ENCODE measurements at regions not wholly inside any gene's neighbourhood (a gene's known extent, or its start where the extent isn't known, plus 50 kb on each side); places are given as distances from the start of the nearest gene placed in this dataset.
A peak's percentile ranks its signal among the peaks of the same experiment; 100 is the strongest.

DNA sequence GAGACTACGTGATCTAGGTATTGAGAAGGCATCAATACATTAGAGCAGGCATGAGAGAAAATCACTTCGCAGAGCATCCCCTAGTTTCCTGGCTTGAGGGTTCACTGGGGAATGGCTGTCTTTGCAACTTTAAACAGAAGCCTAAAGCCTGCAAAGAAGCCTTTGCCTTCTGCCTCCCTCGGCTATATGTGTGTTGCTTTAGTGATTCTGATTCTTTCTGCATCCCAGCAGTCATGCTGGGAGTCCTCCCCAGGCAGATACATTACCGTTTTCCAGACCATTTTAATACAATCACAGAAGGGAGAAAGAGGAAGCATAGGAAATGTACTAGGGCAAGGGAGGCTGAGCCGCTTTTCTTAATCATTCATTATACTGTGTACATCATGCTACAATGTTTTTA, 773.2 kb upstream of the LRRC4C start:
- no peak overlapping the region for H3K4me3 ChIP-seq (ENCODE audit: low read depth in 1 of 5, low read length in 5 of 5)
- no peaks in the 10 kb centered on the region for H3K9me3 ChIP-seq (ENCODE audit: control insufficient read depth in 5 of 5, low read length in 5 of 5)
- peaks cover 0 to 7% (median 0%) of the 10 kb centered on the region in 5 donors for H3K4me1 ChIP-seq (ENCODE audit: control insufficient read depth in 5 of 5, insufficient read depth in 5 of 5, low read length in 5 of 5)
- H3K27ac ChIP-seq (ENCODE audit: low read depth, low read length): no peak overlapping the region
- no peaks in the 10 kb centered on the region for H3K27me3 ChIP-seq (ENCODE audit: control insufficient read depth in 5 of 5, insufficient read depth in 4 of 5, low read length in 5 of 5)
- H3K36me3 ChIP-seq (ENCODE audit: control insufficient read depth in 5 of 5, insufficient read depth in 5 of 5, low read length in 5 of 5): no peaks in the 10 kb centered on the region
- no peak overlapping the region for H3K9ac ChIP-seq (ENCODE audit: low read length in 5 of 5)

DNA sequence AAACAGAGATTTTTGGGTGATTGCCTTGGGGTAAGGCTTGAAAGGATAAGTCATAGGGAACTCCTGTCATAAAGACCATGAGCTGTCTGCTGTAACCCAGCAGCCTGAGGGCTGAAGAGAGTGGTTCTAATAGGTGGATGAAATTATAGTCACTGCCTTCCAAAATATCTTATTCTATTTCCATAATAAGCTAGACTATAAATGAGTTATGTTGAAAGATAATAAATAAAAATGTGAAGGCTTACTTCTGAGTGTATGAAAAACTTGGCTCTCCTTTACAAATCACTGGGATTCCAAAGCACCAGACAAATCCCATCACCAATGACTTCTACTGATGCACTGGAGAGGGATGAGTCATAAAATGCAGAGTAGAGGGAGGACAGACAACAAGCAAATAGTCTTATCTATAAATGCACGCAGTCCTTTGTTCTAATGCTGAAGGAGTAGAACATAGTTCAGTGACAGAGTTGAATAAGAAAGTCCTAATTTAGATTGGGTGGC, 775.0 kb upstream of the LRRC4C start:
- H3K4me1 ChIP-seq (ENCODE audit: control insufficient read depth in 5 of 5, insufficient read depth in 5 of 5, low read length in 5 of 5): peaks cover 0 to 25% (median 8%) of the 10 kb centered on the region in 5 donors
- no peaks in the 10 kb centered on the region for H3K27me3 ChIP-seq (ENCODE audit: control insufficient read depth in 5 of 5, insufficient read depth in 4 of 5, low read length in 5 of 5)
- no peaks in the 10 kb centered on the region for H3K9me3 ChIP-seq (ENCODE audit: control insufficient read depth in 5 of 5, low read length in 5 of 5)
- no peak overlapping the region for H3K4me3 ChIP-seq (ENCODE audit: low read depth in 1 of 5, low read length in 5 of 5)
- H3K36me3 ChIP-seq (ENCODE audit: control insufficient read depth in 5 of 5, insufficient read depth in 5 of 5, low read length in 5 of 5): no peaks in the 10 kb centered on the region
- no peak overlapping the region for H3K9ac ChIP-seq (ENCODE audit: low read length in 5 of 5)
- H3K27ac ChIP-seq (ENCODE audit: low read depth, low read length): no peak overlapping the region

DNA sequence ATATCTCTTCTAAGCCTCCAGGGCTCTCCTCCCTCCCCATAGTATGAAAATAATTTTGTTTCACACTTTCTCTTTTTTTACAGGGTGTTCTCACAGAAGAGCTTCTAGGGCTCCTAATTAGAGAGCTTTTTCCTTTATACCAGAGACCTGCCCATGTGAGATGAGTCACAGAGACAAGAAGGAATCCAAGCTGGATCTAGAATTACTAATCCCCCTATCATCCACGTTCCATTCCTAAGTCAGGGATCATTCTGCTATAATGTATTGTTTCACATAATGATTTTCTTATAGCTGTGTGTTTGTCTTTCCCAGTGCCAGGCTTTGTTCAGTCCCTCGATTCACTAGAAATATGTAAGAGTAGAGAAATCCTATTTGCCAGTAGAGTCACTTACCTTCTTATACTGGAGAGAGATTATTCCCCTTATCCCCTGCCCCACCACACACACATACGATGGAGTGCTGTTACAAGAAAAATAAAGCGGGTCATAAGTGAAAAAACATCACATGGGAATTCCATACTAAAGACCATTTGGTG, 778.3 kb upstream of the LRRC4C start:
- H3K27ac ChIP-seq (ENCODE audit: low read depth, low read length): no peak overlapping the region
- H3K9me3 ChIP-seq (ENCODE audit: control insufficient read depth in 5 of 5, low read length in 5 of 5): no peaks in the 10 kb centered on the region
- no peak overlapping the region for H3K4me3 ChIP-seq (ENCODE audit: low read depth in 1 of 5, low read length in 5 of 5)
- no peaks in the 10 kb centered on the region for H3K36me3 ChIP-seq (ENCODE audit: control insufficient read depth in 5 of 5, insufficient read depth in 5 of 5, low read length in 5 of 5)
- peaks cover 0 to 36% (median 13%) of the 10 kb centered on the region in 5 donors for H3K4me1 ChIP-seq (ENCODE audit: control insufficient read depth in 5 of 5, insufficient read depth in 5 of 5, low read length in 5 of 5)
- no peaks in the 10 kb centered on the region for H3K27me3 ChIP-seq (ENCODE audit: control insufficient read depth in 5 of 5, insufficient read depth in 4 of 5, low read length in 5 of 5)
- no peak overlapping the region for H3K9ac ChIP-seq (ENCODE audit: low read length in 5 of 5)

DNA sequence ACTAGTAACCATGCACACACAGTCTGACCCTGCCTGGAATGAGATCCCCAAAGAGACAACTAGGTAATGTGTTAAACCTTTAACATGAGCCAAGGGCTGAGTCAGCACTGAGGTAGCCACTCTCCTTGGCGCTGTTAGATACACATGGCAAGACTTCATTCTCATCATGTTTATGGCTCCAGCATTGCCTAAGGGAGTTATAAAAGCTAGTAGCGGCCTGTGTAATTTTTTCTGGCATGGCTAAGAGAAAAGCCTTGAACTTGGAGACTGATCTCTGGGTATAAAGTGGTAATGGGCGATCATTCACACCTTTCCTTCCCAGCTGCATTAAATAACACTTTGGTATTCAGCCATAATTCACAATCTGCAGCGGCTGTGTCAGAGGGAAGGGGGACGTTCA, 779.7 kb upstream of the LRRC4C start:
- no peak overlapping the region for H3K4me3 ChIP-seq (ENCODE audit: low read depth in 1 of 5, low read length in 5 of 5)
- peak overlapping the region; percentile 39 for H3K27ac ChIP-seq (ENCODE audit: low read depth, low read length)
- H3K27me3 ChIP-seq (ENCODE audit: control insufficient read depth in 5 of 5, insufficient read depth in 4 of 5, low read length in 5 of 5): no peaks in the 10 kb centered on the region
- peaks cover 0 to 36% (median 13%) of the 10 kb centered on the region in 5 donors for H3K4me1 ChIP-seq (ENCODE audit: control insufficient read depth in 5 of 5, insufficient read depth in 5 of 5, low read length in 5 of 5)
- no peak overlapping the region for H3K9ac ChIP-seq (ENCODE audit: low read length in 5 of 5)
- H3K36me3 ChIP-seq (ENCODE audit: control insufficient read depth in 5 of 5, insufficient read depth in 5 of 5, low read length in 5 of 5): no peaks in the 10 kb centered on the region
- no peaks in the 10 kb centered on the region for H3K9me3 ChIP-seq (ENCODE audit: control insufficient read depth in 5 of 5, low read length in 5 of 5)

DNA sequence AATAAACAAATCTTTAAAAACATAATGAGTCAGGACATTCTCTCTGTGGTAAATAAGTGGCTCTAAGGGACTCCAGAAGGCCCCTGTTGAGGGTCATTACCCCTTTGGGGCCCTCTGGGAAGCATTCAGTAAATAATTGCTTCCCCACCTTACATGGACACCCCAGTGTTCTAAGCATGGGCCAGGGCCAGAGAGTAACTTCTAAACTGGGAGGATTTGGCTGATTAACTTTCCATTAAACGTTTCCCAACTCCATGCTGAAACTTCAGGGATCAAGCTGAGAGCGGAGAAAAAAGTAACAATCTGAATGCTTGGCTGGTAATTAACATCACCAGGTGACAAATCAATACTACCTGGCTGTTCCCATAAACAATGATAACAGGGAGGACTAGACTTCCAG, 783.9 kb upstream of the LRRC4C start:
- no peaks in the 10 kb centered on the region for H3K27me3 ChIP-seq (ENCODE audit: control insufficient read depth in 5 of 5, insufficient read depth in 4 of 5, low read length in 5 of 5)
- H3K36me3 ChIP-seq (ENCODE audit: control insufficient read depth in 5 of 5, insufficient read depth in 5 of 5, low read length in 5 of 5): no peaks in the 10 kb centered on the region

DNA sequence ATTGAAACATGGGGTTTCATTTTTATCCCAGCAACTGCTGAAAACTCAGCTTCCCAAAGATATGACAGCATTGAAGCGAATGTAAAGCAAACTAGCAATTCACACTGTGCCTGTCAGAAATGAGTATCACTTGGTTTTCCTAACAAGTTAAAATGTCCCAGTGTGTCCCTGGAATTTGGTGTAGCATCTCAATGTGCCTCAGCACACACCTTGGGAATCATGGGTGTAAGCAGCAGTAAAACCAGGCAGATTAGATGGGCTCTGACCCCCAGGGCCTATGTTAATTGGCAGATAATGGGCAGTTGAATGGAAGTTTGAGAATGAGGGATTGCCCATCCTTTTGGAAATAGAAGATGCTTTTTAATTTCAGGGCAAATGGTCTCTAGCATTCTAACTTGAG, 784.9 kb upstream of the LRRC4C start:
- peaks cover 0 to 12% (median 7%) of the 10 kb centered on the region in 5 donors for H3K4me1 ChIP-seq (ENCODE audit: control insufficient read depth in 5 of 5, insufficient read depth in 5 of 5, low read length in 5 of 5)
- H3K9ac ChIP-seq (ENCODE audit: low read length in 5 of 5): no peak overlapping the region
- no peaks in the 10 kb centered on the region for H3K36me3 ChIP-seq (ENCODE audit: control insufficient read depth in 5 of 5, insufficient read depth in 5 of 5, low read length in 5 of 5)
- no peak overlapping the region for H3K27ac ChIP-seq (ENCODE audit: low read depth, low read length)
- no peaks in the 10 kb centered on the region for H3K27me3 ChIP-seq (ENCODE audit: control insufficient read depth in 5 of 5, insufficient read depth in 4 of 5, low read length in 5 of 5)
- H3K4me3 ChIP-seq (ENCODE audit: low read depth in 1 of 5, low read length in 5 of 5): no peak overlapping the region
- no peaks in the 10 kb centered on the region for H3K9me3 ChIP-seq (ENCODE audit: control insufficient read depth in 5 of 5, low read length in 5 of 5)

More for the DNA sequence above, 783.9 kb upstream of the LRRC4C start:
- Histone ChIP-seq H3K4me3 (ENCODE audit: low read depth in 1 of 5, low read length in 5 of 5) (no peak overlapping the region), H3K4me1 (ENCODE audit: control insufficient read depth in 5 of 5, insufficient read depth in 5 of 5, low read length in 5 of 5) (peaks cover 0 to 22% (median 13%) of the 10 kb centered on the region in 5 donors), H3K9ac (ENCODE audit: low read length in 5 of 5) (no peak overlapping the region), H3K27ac (ENCODE audit: low read depth, low read length) (no peak overlapping the region), H3K9me3 (ENCODE audit: control insufficient read depth in 5 of 5, low read length in 5 of 5) (no peaks in the 10 kb centered on the region)

DNA sequence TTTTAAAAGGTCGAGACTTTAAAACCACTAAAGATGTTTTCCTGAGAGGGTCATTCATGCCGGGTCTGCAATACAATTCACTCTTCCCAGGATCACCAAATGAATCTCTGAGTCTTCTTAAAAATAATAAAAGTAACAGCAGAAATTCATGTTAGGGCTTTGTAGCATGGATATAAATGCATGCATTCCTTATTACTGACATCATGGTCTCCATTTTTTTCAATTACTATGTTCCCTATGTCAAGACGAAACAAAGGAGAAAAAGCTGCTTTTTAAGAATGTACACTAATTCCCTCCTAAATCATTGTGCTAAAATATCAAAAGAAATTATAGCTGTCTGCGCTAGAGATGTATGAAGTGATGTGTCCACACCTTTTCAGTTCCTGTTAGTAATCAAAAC, 789.9 kb upstream of the LRRC4C start:
- no peak overlapping the region for H3K27ac ChIP-seq (ENCODE audit: low read depth, low read length)
- H3K27me3 ChIP-seq (ENCODE audit: control insufficient read depth in 5 of 5, insufficient read depth in 4 of 5, low read length in 5 of 5): no peaks in the 10 kb centered on the region
- peaks cover 0 to 3% (median 0%) of the 10 kb centered on the region in 5 donors for H3K9me3 ChIP-seq (ENCODE audit: control insufficient read depth in 5 of 5, low read length in 5 of 5)
- no peak overlapping the region for H3K9ac ChIP-seq (ENCODE audit: low read length in 5 of 5)
- H3K4me3 ChIP-seq (ENCODE audit: low read depth in 1 of 5, low read length in 5 of 5): no peak overlapping the region
- no peaks in the 10 kb centered on the region for H3K4me1 ChIP-seq (ENCODE audit: control insufficient read depth in 5 of 5, insufficient read depth in 5 of 5, low read length in 5 of 5)
- no peaks in the 10 kb centered on the region for H3K36me3 ChIP-seq (ENCODE audit: control insufficient read depth in 5 of 5, insufficient read depth in 5 of 5, low read length in 5 of 5)

DNA sequence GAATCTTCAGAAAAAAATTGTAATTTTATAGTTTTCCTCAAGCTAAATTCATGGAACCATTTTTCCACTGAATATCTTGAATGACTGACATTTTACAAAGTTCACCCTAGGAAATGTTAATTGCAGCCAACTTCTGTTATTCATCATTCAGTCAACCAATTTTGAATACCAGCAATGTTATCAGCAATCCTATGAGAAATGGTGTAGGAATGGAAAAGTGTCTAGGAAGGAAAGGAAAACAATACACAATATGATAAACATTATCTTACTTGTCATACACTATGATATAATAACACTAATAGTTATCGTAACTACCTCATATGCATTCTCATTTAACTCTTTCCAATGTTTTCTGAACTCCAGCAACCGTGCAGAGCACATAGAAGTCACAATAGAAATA, 790.5 kb upstream of the LRRC4C start:
- peaks cover 0 to 3% (median 0%) of the 10 kb centered on the region in 5 donors for H3K9me3 ChIP-seq (ENCODE audit: control insufficient read depth in 5 of 5, low read length in 5 of 5)
- no peak overlapping the region for H3K27ac ChIP-seq (ENCODE audit: low read depth, low read length)
- H3K9ac ChIP-seq (ENCODE audit: low read length in 5 of 5): no peak overlapping the region
- no peaks in the 10 kb centered on the region for H3K27me3 ChIP-seq (ENCODE audit: control insufficient read depth in 5 of 5, insufficient read depth in 4 of 5, low read length in 5 of 5)
- H3K4me1 ChIP-seq (ENCODE audit: control insufficient read depth in 5 of 5, insufficient read depth in 5 of 5, low read length in 5 of 5): no peaks in the 10 kb centered on the region
- H3K36me3 ChIP-seq (ENCODE audit: control insufficient read depth in 5 of 5, insufficient read depth in 5 of 5, low read length in 5 of 5): no peaks in the 10 kb centered on the region
- H3K4me3 ChIP-seq (ENCODE audit: low read depth in 1 of 5, low read length in 5 of 5): no peak overlapping the region

DNA sequence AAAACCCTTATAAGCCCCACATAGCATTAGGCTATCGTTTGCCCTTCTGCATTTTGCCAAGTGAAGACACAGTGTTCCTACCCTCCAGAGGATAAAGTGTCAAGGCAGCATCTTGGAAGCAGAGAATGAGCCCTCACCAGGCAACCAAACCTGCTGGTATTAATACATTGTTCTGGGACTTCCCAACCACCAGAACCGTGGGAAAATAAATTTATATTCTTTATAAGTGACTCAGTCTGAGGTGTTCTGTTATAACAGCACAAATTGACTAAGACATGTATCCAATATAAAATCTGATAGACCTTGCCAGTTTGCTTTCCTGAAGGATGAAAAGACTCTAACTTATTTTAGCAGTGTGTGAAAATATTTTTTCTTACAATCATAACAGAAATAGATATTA, 792.5 kb upstream of the LRRC4C start:
- Histone ChIP-seq H3K4me3 (ENCODE audit: low read depth in 1 of 5, low read length in 5 of 5) (no peak overlapping the region), H3K9me3 (ENCODE audit: control insufficient read depth in 5 of 5, low read length in 5 of 5) (peaks cover 0 to 3% (median 0%) of the 10 kb centered on the region in 5 donors), H3K9ac (ENCODE audit: low read length in 5 of 5) (no peak overlapping the region), H3K36me3 (ENCODE audit: control insufficient read depth in 5 of 5, insufficient read depth in 5 of 5, low read length in 5 of 5) (no peaks in the 10 kb centered on the region), H3K27me3 (ENCODE audit: control insufficient read depth in 5 of 5, insufficient read depth in 4 of 5, low read length in 5 of 5) (no peaks in the 10 kb centered on the region), H3K4me1 (ENCODE audit: control insufficient read depth in 5 of 5, insufficient read depth in 5 of 5, low read length in 5 of 5) (no peaks in the 10 kb centered on the region), H3K27ac (ENCODE audit: low read depth, low read length) (no peak overlapping the region)

DNA sequence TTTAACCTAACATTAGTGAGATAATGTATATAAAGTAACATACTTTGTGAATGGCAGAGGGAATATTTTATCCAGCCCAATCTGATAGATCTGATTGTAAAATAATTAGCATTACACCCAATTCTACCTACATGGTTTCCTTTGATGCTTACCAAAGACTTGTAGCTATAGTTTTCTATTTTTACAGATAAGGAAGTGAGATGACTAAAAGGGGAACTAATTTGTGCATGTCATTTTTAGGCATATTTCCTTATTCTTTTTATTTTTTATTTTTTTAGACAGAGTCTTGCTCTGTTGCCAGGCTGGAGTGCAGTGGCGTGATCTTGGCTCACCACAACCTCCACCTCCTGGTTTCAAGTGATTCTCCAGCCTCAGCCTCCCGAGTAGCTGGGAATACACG, 793.7 kb upstream of the LRRC4C start:
- Histone ChIP-seq H3K36me3 (ENCODE audit: control insufficient read depth in 5 of 5, insufficient read depth in 5 of 5, low read length in 5 of 5) (no peaks in the 10 kb centered on the region), H3K27ac (ENCODE audit: low read depth, low read length) (no peak overlapping the region), H3K9ac (ENCODE audit: low read length in 5 of 5) (no peak overlapping the region), H3K27me3 (ENCODE audit: control insufficient read depth in 5 of 5, insufficient read depth in 4 of 5, low read length in 5 of 5) (no peaks in the 10 kb centered on the region), H3K4me3 (ENCODE audit: low read depth in 1 of 5, low read length in 5 of 5) (no peak overlapping the region), H3K4me1 (ENCODE audit: control insufficient read depth in 5 of 5, insufficient read depth in 5 of 5, low read length in 5 of 5) (no peaks in the 10 kb centered on the region), H3K9me3 (ENCODE audit: control insufficient read depth in 5 of 5, low read length in 5 of 5) (peaks cover 0 to 3% (median 0%) of the 10 kb centered on the region in 5 donors)
